ENCODE measurements at regions not wholly inside any gene's neighbourhood (a gene's known extent, or its start where the extent isn't known, plus 50 kb on each side); places are given as distances from the start of the nearest gene placed in this dataset.

GRCh38 chr5:15092801-15093200 lies 221.2 kb upstream of the ANKH start:
- TF ChIP-seq CTCF (IDR thresholded peaks at IDR 0.05) (no peak), POLR2A (IDR thresholded peaks at IDR 0.05) (no peak)

Measured in testis (tissue), 2 donors.